ENCODE measurements at regions not wholly inside any gene's neighbourhood (a gene's known extent, or its start where the extent isn't known, plus 50 kb on each side); places are given as distances from the start of the nearest gene placed in this dataset.

DNA sequence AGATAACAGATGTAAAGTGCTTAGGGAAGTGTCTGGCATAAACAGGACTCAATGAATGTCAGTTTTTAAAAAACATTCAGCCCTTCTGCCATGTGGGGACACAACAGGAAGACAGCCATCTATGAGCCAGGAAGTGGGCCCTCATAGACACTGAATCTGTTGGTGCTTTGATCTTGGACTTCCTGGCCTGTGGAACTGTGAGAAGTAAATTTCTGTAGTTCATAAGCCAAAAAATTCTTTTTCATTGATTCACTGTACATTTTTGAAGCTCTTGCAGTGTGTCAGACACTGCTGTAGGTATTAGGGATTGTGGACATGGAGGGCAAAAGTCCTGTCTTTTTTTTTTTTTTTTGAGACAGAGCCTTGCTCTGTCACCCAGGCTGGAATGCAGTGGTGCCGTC lies 188.6 kb downstream of the HIPK3 start:
- ATAC-seq (no peak), DNase-seq (no peak)
- H3K27me3 ChIP-seq = no peaks in the 10 kb centered on the region
- WGBS, 2 donors = 82 to 100% methylated on average over 1 of the region's 1 CpG
- no peak overlapping the region for H3K4me3 ChIP-seq
- H3K9me3 ChIP-seq = peaks cover 0 to 7% (median 0%) of the 10 kb centered on the region in 11 donors
- intact Hi-C loops (cut with DNase I) = no loop called here
- no peak overlapping the region for H3K27ac ChIP-seq
- H3K36me3 ChIP-seq = no peaks in the 10 kb centered on the region
- TF ChIP-seq, protein P1, sequence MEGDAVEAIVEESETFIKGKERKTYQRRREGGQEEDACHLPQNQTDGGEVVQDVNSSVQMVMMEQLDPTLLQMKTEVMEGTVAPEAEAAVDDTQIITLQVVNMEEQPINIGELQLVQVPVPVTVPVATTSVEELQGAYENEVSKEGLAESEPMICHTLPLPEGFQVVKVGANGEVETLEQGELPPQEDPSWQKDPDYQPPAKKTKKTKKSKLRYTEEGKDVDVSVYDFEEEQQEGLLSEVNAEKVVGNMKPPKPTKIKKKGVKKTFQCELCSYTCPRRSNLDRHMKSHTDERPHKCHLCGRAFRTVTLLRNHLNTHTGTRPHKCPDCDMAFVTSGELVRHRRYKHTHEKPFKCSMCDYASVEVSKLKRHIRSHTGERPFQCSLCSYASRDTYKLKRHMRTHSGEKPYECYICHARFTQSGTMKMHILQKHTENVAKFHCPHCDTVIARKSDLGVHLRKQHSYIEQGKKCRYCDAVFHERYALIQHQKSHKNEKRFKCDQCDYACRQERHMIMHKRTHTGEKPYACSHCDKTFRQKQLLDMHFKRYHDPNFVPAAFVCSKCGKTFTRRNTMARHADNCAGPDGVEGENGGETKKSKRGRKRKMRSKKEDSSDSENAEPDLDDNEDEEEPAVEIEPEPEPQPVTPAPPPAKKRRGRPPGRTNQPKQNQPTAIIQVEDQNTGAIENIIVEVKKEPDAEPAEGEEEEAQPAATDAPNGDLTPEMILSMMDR (IDR thresholded peaks at IDR 0.05) = no peak
- H3K4me1 ChIP-seq = peaks cover 0 to 12% (median 0%) of the 10 kb centered on the region in 9 donors

DNA sequence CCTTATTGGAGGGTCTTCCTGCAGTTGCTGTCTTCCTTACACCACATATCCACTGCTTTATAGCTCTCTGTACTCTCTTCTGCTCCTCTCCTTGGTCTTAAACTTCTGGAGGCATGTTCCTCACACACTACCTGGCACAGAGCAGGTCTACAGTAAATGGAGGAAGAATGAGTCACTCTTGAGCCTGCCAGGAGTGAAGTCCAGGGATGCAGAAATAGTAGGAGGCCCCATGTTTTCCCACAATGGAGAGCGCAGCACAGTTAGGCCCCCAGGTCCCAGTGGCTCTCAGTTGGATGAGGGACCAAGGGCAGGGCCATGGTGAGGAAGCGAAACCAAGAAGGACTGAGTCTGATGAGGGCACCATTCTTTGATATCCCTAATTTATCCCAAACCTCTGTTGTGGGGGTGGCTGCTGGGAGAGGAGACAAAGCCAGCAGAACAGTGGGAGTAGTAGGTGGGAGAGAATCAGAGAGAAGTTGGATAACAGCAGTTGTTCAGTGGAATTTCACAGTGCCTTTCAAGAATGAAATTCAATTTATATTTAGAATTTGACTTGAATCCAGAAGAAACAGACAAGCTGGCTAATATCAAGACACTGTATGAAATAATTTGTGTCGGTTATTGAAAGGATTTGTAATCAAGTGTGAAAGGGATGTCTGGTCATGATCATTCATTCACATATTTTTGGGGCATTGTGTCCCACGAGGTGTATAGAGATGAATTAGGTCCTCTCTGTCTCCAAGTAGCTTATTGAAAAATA lies 187.8 kb downstream of the HIPK3 start:
- Histone ChIP-seq H3K36me3 (no peaks in the 10 kb centered on the region), H3K27me3 (no peaks in the 10 kb centered on the region), H3K4me3 (no peak overlapping the region), H3K9me3 (peaks cover 0 to 10% (median 0%) of the 10 kb centered on the region in 11 donors), H3K27ac (no peak overlapping the region), H3K4me1 (peaks cover 0 to 12% (median 0%) of the 10 kb centered on the region in 9 donors)
- no peak for DNase-seq
- intact Hi-C loops (cut with DNase I) = no loop called here
- WGBS, 2 donors = 66 to 70% methylated on average over 4 of the region's 4 CpGs
- no peak for ATAC-seq
- TF ChIP-seq, protein P1 (IDR thresholded peaks at IDR 0.05) = no peak

DNA sequence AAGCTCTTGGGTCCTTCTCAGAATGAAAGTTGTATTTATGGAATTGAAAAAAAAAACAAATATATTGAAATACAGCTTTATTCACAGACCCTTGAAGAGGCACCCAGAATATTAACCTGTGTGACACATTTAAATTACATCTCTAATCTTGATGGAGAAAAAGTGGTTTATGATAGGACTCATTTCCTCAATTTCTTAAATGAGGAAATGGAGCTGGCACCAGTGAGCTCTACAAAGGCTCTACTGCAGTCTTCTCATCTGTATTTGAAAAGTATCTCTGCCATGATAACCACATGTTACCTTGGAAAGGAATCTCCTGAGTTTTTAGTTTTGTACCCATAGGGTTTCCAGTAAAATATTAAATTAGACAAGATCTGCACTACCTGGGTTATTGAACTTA lies 186.5 kb downstream of the HIPK3 start:
- no peaks in the 10 kb centered on the region for H3K36me3 ChIP-seq
- no peak overlapping the region for H3K4me3 ChIP-seq
- no peaks in the 10 kb centered on the region for H3K27me3 ChIP-seq
- TF ChIP-seq, protein P1 (IDR thresholded peaks at IDR 0.05) = no peak
- no peak overlapping the region for H3K27ac ChIP-seq
- DNase-seq (no peak), ATAC-seq (no peak)
- peaks cover 0 to 12% (median 0%) of the 10 kb centered on the region in 9 donors for H3K4me1 ChIP-seq
- intact Hi-C loops (cut with DNase I) = no loop called here
- H3K9me3 ChIP-seq = peaks cover 0 to 10% (median 0%) of the 10 kb centered on the region in 11 donors

DNA sequence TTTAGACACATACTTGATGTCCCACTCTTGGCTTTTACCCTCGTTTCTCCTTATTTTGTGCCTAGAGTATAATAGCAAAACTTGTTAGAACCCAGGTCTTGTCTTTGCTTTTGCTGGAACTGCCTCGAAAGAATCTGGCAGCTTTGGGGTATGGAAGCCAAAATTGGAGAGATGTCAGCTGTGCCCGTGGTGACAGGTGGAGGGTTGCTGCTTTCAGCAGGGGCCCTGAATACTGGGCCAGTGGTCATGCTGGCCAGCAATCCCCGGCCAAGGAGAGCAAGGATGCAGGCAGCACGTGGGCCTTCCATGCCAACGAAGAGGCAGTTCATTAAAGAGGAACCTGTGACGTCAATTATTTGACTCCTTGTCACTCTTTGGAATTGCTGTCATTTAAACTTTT lies 181.1 kb downstream of the HIPK3 start:
- H3K36me3 ChIP-seq = no peaks in the 10 kb centered on the region
- ATAC-seq = no peak
- H3K4me1 ChIP-seq = no peaks in the 10 kb centered on the region
- H3K27me3 ChIP-seq = no peaks in the 10 kb centered on the region
- H3K27ac ChIP-seq = no peak overlapping the region
- no peak for DNase-seq
- intact Hi-C loops (cut with DNase I) = no loop called here
- TF ChIP-seq, protein P1 (IDR thresholded peaks at IDR 0.05) = no peak
- H3K4me3 ChIP-seq = no peak overlapping the region
- 72 to 76% methylated on average over 7 of the region's 7 CpGs for WGBS, 2 donors
- peaks cover 0 to 32% (median 5%) of the 10 kb centered on the region in 11 donors for H3K9me3 ChIP-seq
